Right lobe of liver (tissue), 6 donors: ENCODE measurements at regions not wholly inside any gene's neighbourhood (a gene's known extent, or its start where the extent isn't known, plus 50 kb on each side); places are given as distances from the start of the nearest gene placed in this dataset.
A peak's percentile ranks its signal among the peaks of the same experiment; 100 is the strongest.
"Not testable (repeated sequence)": the region's sequence is repeated elsewhere in the genome, so short reads cannot be mapped to it uniquely, and the experiment has no call there.

Experiments used
- ATAC-seq, 4 donors: fragments of 200-7000 bp; cut with Tn5 transposase; one replicate each; pipeline ENCODE4 v1.9.1; 2020; ENCODE audit warnings: mild to moderate bottlenecking in 4 of 4, moderate library complexity in 4 of 4
- DNase-seq, 3 donors: peaks; one replicate each; pipeline ENCODE4 v3.0.0-alpha.2; 2020
- H3K27ac ChIP-seq, 3 donors: fragments of 200-600 bp; one replicate each; pipeline ENCODE4 v1.8.0; 2022
- H3K27me3 ChIP-seq, 2 donors: fragments of 200-600 bp; one replicate each; pipeline ENCODE4 v1.8.0; 2022
- H3K36me3 ChIP-seq, 4 donors: fragments of 200-600 bp; sonication (generic) in 1 of 4; one replicate each; pipeline versions ENCODE4 v1.5.1 to v1.8.0; 2017 to 2022; ENCODE audit warnings: control low read depth in 1 of 4
- H3K4me1 ChIP-seq, 4 donors: fragments of 200-600 bp; sonication (generic) in 1 of 4; one replicate each; pipeline versions ENCODE4 v1.5.1 to v1.8.0; 2017 to 2022; ENCODE audit warnings: control low read depth in 1 of 4
- H3K4me3 ChIP-seq, 3 donors: fragments of 200-600 bp; one replicate each; pipeline ENCODE4 v1.8.0; 2022
- H3K9me3 ChIP-seq, 4 donors: fragments of 200-600 bp; sonication (generic) in 1 of 4; one replicate each; pipeline versions ENCODE4 v1.5.1 to v1.8.0; 2017 to 2022; ENCODE audit warnings: control low read depth in 1 of 4
- POLR2A ChIP-seq: fragments of 450-650 bp; IDR thresholded peaks from one replicate; pipeline ENCODE4 v1.6.1; 2017; ENCODE audit warnings: antibody characterized with exemption, mild to moderate bottlenecking
- WGBS: methylation state at CpG from one replicate; pipeline ENCODE4 v1.1.6; 2018; ENCODE audit warnings: low coverage, low lambda C conversion rate; ENCODE audit not compliant: insufficient coverage; ENCODE audit errors: missing lambda C conversion rate; 5-methylcytosine and 5-hydroxymethylcytosine counted together
- intact Hi-C, 2 donors: fragments of 100-400 bp; cut with DNase I; formaldehyde crosslinking; loops; one replicate each; pipeline versions ENCODE4 v1.11.2 to v1.14.1; 2022
- TF ChIP-seq, protein P1 (sequence below), 4 donors: fragments of 200-600 bp in 3 of 4; fragments of 450-650 bp in 1 of 4; IDR thresholded peaks; one replicate each; pipeline versions ENCODE4 v1.5.1 to v1.8.0; 2016 to 2022; ENCODE audit warnings: antibody characterized with exemption in 4 of 4, mild to moderate bottlenecking in 2 of 4
- donor health status: DM: no; HTN: yes; CAD: no.
- donor health status: DM: no; HTN: no; CAD: no.
- donor health status: DM: no; HTN: no; CAD: no.
- donor health status: DM: no; HTN: yes; CAD: no.
- donor health status: DM: no; HTN: yes; CAD: no.

- Histone ChIP-seq H3K27ac (no peak overlapping the region), H3K9me3 (no peaks in the 10 kb centered on the region), H3K27me3 (no peaks in the 10 kb centered on the region), H3K4me3 (no peak overlapping the region), H3K36me3 (no peaks in the 10 kb centered on the region), H3K4me1 (no peaks in the 10 kb centered on the region)
- WGBS: 67% methylated on average over 1 of the region's 1 CpG
- TF ChIP-seq, protein P1, sequence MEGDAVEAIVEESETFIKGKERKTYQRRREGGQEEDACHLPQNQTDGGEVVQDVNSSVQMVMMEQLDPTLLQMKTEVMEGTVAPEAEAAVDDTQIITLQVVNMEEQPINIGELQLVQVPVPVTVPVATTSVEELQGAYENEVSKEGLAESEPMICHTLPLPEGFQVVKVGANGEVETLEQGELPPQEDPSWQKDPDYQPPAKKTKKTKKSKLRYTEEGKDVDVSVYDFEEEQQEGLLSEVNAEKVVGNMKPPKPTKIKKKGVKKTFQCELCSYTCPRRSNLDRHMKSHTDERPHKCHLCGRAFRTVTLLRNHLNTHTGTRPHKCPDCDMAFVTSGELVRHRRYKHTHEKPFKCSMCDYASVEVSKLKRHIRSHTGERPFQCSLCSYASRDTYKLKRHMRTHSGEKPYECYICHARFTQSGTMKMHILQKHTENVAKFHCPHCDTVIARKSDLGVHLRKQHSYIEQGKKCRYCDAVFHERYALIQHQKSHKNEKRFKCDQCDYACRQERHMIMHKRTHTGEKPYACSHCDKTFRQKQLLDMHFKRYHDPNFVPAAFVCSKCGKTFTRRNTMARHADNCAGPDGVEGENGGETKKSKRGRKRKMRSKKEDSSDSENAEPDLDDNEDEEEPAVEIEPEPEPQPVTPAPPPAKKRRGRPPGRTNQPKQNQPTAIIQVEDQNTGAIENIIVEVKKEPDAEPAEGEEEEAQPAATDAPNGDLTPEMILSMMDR (IDR thresholded peaks at IDR 0.05): no peak
- no peak for TF ChIP-seq POLR2A
- intact Hi-C loops: no loop called here
- ATAC-seq: no peak
- DNase-seq: no peak
Observed at GRCh38 chr13:42379241-42379640, 107.3 kb downstream of the AKAP11 start.

- WGBS: 62% methylated on average over 12 of the region's 12 CpGs
- Histone ChIP-seq H3K4me1 (no peaks in the 10 kb centered on the region), H3K36me3 (no peaks in the 10 kb centered on the region), H3K27ac (no peak overlapping the region), H3K4me3 (no peak overlapping the region), H3K27me3 (no peaks in the 10 kb centered on the region), H3K9me3 (no peaks in the 10 kb centered on the region)
- ATAC-seq (peak in 1 of 4 donors; percentile 36), DNase-seq (no peak)
- intact Hi-C loops: no loop called here
- TF ChIP-seq POLR2A: no peak
- TF ChIP-seq, protein P1 (IDR thresholded peaks at IDR 0.05): no peak
Observed at GRCh38 chr13:42380420-42381164, 108.6 kb downstream of the AKAP11 start.

DNA sequence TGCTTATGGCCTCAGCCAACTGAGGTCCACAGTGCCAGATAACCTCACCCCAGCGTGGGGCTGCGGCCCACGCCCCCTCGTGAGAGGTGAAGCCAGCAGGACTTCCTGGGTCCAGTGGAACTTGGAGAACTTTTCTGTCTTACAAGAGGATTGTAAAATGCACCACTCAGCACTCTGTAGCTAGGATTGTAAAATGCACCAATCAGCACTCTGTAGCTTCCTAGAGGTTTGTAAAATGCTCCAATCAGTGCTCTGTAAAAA lies 109.1 kb downstream of the AKAP11 start:
- 92% methylated on average over 4 of the region's 4 CpGs for WGBS
- intact Hi-C loops: no loop called here
- TF ChIP-seq POLR2A: no peak
- TF ChIP-seq, protein P1 (IDR thresholded peaks at IDR 0.05): no peak
- ATAC-seq (no peak), DNase-seq (no peak)
- Histone ChIP-seq H3K4me1 (no peaks in the 10 kb centered on the region), H3K36me3 (no peaks in the 10 kb centered on the region), H3K4me3 (no peak overlapping the region), H3K27me3 (no peaks in the 10 kb centered on the region), H3K9me3 (no peaks in the 10 kb centered on the region), H3K27ac (no peak overlapping the region)

- intact Hi-C loops, ATAC-seq, H3K9me3 ChIP-seq, DNase-seq, H3K36me3 ChIP-seq, H3K27me3 ChIP-seq, H3K27ac ChIP-seq, H3K4me1 ChIP-seq, H3K4me3 ChIP-seq: not testable (repeated sequence)
- 98% methylated on average over 6 of the region's 8 CpGs for WGBS
Observed at GRCh38 chr13:42381426-42381825, 109.5 kb downstream of the AKAP11 start.

DNA sequence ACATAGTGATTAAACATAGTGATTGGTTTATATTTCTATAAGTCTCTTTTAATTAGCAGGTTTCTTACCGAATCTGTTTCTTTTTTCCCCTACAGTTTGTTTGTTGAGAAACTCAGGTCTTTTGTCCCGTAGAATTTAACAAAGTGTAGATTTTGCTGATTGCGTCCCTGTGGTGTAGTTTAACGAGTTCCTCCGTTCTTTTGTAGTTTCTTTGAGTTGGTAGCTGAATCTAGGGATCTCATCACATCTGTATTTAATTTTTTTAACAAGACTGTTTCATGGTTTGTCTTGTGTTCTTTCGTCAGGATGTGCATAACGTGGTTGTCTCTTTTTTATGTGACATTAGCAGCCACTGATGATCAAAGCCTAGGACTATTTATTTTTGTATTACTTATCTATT lies 111.1 kb downstream of the AKAP11 start:
- no peak for TF ChIP-seq POLR2A
- TF ChIP-seq, protein P1 (IDR thresholded peaks at IDR 0.05): no peak
- 83% methylated on average over 7 of the region's 7 CpGs for WGBS

More for the DNA sequence above, 111.1 kb downstream of the AKAP11 start:
- intact Hi-C loops: no loop called here
- no peak for DNase-seq
- Histone ChIP-seq H3K4me1 (no peaks in the 10 kb centered on the region), H3K9me3 (no peaks in the 10 kb centered on the region), H3K36me3 (no peaks in the 10 kb centered on the region), H3K27me3 (no peaks in the 10 kb centered on the region), H3K27ac (no peak overlapping the region), H3K4me3 (no peak overlapping the region)
- ATAC-seq: no peak
